ENCODE measurements at regions not wholly inside any gene's neighbourhood (a gene's known extent, or its start where the extent isn't known, plus 50 kb on each side); places are given as distances from the start of the nearest gene placed in this dataset.
"Not testable (repeated sequence)": the region's sequence is repeated elsewhere in the genome, so short reads cannot be mapped to it uniquely, and the experiment has no call there.

DNA sequence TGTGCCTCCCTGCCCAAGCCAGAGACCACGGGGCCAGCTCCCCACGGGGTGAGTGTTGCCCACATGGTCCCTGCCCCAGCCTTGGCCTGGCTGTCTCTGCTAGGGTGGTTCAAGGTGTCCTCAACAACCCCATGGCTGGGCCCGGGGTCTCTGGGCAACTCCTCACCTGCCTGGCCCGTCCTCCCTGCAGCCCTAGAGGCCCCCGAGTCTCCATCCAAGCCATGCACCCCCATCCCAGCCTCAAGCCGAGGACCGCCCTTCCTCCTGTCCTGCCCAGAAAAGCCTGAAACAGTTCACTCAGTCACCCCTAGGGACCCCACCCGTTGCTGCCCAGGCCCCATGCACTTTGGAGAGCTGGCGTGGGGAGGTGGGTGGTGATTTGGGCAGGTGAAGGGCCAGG is 120.9 kb downstream of the FAM53A start:
- DNase-seq, result no peak
- in situ Hi-C loops (cut with MboI; ENCODE audit: low pct_unique_long_range_greater_than_20kb, low sequenced_read_pairs), result no loop called here

DNA sequence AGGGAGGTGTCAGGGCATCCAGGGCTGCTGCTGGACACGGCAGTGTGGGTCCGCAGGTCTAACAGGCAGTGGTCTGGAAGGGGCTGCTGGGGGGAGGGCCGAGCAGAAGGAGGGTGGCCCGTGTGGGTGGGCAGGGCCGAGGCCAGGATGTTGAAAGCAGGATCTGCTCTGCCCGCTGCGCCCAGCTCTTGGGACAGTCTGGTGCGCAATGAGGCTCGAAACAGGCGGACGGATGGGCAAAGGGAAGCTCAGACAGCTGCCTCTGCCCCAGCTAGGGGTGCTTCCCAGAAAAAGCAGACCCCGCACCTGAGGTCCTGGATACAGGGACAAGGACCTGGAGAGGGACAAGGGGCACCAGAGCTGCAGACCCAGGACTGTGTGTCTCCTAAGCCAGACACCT is 121.3 kb downstream of the FAM53A start:
- DNase-seq, result no peak
- in situ Hi-C loops (cut with MboI; ENCODE audit: low pct_unique_long_range_greater_than_20kb, low sequenced_read_pairs), result no loop called here

DNA sequence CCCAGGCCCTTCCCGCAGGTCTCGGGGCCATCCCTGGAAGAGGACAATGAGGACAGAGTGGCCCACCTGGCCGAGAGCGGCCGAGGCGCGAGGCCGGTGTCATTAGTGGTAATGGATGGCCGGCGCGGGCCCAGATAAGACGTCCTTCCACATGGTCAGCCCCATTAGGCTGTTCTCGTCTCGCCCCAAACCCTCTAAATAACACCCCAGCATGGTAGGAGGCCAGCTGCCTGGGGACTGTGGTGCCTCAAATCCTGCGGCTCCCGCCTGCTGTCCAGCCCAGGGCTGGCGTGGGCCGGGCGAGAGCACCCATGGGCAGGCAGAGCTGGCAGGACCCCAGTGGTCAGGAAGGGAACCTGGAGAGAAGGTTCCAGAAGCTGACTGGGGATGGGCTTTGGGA is 121.7 kb downstream of the FAM53A start:
- in situ Hi-C loops (cut with MboI; ENCODE audit: low pct_unique_long_range_greater_than_20kb, low sequenced_read_pairs), result no loop called here
- no peak for DNase-seq

DNA sequence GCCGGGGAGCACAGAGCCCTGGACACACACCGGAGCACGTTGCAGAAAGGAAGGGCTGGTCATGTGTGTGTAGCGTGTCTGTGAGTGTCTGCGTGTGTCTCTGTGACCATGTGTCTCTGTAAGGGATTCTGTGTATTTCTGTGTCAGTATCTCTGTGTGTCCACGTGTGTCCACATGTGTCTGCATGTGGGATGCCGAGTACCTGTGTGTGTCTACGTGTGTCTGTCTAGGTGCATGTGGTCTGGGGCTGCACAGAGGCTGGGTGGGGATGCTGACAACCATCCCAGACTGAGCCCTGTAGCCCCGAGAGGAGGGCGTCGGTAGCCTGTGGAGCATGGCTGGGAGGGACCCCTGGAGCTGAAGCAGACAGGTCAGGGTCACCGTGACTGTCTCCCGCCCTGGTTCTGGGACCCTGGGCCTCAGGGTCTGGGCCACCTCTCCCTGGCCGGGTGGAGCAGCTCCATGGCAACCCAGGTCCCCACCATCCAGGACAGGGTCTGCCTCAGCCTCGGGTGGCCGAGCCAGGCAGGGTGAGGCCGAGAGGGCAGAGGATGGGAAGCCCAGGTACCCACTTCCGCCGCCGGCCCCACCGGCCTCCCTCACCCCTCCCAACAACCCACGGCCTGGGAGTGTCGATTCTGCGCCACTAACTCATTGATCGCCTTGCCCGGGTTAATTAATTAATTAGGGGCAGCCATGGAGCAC is 122.7 kb downstream of the FAM53A start:
- no peak for DNase-seq
- in situ Hi-C loops (cut with MboI; ENCODE audit: low pct_unique_long_range_greater_than_20kb, low sequenced_read_pairs), result no loop called here

DNA sequence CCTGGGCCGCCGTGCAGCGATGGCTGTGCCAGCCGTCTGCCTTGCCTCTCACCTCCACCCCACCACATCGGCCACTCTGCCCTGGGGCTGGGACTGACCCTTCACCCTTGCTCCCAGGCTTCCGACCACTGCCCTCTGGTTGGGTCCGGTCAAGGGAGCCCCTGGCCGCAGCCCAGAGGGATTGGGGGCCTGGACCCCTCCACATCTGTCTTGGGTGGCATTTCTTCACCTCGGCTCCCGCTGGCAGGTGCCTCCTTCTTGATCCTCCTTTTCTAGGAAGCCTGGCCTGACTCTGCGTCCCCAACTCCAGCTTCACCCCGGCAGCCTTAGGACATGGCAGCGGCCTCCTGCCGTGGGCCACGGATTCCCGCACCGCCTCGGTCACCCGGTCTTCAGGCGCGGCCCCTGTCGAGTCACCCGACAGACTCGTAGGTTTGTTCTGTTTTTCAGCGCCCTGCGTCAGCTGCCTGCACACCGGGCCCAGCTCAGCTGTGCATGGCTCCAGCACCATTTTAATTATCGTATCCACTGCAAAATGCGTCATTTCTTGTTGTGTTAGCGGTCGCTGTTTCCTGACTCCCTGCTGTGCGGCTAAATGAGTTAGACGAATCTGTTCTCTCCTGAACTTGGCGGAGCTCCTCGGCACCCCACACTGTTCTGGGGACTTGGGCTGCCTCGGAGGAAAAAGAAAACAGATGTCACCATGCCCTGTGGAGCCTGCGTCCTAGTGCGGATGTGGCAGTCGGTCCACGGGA is 124.0 kb downstream of the FAM53A start:
- DNase-seq, result peak; percentile 15
- in situ Hi-C loops (cut with MboI; ENCODE audit: low pct_unique_long_range_greater_than_20kb, low sequenced_read_pairs), result no loop called here

DNA sequence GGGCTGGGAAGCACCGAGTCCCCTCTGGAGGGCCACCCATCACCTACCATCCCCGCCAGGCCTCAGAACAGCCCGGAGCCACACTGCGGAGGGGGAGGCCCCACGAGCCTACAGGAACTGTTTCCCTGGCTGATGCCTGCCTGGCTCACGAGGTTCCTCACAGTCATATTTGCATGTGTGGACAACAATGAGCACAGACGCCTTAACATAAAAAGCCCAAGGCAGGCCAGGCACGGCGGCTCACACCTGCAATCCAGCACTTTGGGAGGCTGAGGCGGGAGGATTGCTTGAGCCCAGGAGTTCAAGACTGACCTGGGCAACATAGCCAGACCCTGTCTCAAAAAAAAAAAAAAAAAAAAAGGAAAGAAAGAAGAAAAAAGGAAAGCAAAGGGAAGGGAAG is 125.9 kb downstream of the FAM53A start:
- DNase-seq, result no peak
- in situ Hi-C loops (cut with MboI; ENCODE audit: low pct_unique_long_range_greater_than_20kb, low sequenced_read_pairs), result no loop called here

DNA sequence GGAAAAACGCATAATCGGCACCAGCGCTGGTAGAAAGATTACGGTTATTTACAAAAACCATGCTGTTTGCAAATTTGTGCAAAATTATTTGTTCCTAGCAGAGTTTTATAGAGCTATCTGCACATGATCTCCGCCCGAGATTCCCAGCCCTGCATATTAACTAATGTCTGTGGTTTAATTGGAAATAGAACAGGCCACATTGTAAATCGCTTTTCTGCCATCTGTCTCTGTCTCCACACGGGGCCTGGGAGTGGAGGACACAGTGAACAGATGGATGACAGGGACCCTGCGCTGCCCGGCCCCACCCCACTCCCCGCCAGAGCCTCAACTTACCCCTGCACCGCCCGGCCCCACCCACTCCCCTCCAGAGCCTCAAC is 126.9 kb downstream of the FAM53A start:
- no peak for DNase-seq
- in situ Hi-C loops (cut with MboI; ENCODE audit: low pct_unique_long_range_greater_than_20kb, low sequenced_read_pairs), result no loop called here

DNA sequence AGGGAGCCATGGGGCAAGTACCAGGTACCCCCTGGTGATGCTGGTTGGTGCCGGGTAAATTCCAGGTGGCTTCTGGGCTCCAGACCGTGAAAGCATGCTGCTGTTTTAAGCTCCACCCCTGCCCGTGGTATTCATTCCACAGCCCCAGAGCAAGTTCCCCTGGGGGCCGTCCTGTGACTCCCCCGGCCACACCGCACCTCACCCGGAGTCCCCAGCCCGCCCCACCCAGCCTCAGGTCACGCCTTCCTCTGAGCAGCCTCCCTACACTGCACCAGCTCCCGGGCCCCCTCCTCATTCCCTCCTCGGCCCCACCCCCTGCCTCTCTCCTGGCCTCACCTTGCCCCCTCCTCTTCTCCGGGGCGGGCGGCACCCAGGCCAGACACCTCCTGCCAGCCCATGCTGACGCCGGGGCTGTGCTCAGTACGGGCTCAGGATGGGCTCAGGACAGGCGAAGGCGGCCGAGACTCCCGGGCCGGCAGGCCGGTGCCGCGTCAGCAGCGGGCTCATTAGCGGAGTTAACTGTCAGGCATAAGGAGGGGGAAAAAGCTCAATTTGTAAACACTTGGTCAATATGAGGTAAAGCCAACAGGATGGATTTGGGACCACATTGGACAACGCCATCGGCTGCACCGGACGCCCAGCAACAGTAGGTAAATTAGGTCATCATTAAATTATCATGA is 127.4 kb downstream of the FAM53A start:
- DNase-seq, result no peak
- in situ Hi-C loops (cut with MboI; ENCODE audit: low pct_unique_long_range_greater_than_20kb, low sequenced_read_pairs), result no loop called here

DNA sequence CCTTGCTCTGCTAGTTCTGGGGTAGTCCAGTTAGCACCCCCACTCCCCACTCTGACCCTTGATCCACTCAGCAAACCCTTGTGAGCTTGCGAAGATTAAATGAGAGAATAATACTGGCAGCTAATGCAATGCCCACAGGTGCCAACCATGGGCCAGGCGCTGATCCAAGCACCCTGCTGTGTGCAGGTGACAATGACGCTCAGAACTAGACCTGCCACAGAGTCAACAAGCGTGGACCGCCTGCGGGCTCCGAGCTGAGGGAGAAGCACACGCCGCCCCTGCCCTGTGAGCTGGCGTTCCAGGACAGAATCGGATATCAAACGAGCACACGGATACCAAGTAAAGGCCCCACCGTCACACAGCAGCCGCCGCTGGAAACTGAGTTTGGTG is 129.2 kb downstream of the FAM53A start:
- DNase-seq, result no peak
- in situ Hi-C loops (cut with MboI; ENCODE audit: low pct_unique_long_range_greater_than_20kb, low sequenced_read_pairs), result no loop called here

DNA sequence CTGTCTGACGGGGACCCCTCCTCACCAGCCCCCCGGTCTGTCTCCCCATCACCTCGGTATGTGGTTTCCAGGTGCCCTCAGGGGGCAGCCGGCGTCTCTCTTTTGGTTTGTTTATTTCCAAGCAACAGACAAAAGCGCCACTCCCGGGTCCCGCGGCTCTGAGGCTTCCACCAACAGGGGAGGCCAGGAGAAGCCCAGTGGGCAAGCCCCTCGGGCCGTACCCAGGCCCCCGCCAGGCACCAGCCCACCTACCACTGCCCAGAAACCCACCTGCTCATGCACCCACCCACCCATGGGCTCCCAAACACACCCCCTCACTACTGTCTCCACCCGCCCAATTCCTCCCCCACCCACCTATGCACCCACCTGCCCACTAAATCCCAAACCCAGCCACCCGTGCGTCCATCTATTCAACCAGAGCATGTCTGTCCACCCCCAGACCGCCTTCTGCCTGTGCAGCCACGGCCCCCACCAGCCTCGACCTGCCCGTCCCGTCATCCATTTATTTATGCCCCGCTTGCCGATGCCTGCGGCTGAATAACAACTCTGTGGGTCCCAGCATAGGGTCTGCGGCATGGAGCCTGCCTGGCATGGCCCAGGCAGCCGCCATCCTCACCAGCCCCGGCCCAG is 129.8 kb downstream of the FAM53A start:
- DNase-seq, result no peak
- in situ Hi-C loops (cut with MboI; ENCODE audit: low pct_unique_long_range_greater_than_20kb, low sequenced_read_pairs), result no loop called here

DNA sequence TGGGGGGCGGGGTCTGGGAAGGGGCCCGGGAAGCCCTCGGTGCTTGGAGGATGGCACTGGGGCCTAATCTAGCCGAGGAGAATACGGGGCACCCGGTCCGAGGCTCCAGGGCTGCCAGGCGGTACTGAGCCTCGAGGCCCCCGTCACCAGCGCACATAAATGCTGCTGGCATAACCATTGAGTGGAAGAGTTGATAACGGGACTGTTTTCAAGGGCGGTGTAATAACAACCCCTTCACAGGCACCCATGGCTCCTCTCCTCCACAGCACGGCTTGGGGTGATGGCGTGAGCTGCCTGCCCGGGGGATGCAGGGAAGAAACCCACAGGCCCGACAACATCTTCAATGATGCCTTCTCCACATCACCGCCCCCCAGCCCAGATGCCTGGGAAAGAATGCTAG is 130.7 kb downstream of the FAM53A start:
- in situ Hi-C loops (cut with MboI; ENCODE audit: low pct_unique_long_range_greater_than_20kb, low sequenced_read_pairs), result no loop called here
- DNase-seq, result no peak

DNA sequence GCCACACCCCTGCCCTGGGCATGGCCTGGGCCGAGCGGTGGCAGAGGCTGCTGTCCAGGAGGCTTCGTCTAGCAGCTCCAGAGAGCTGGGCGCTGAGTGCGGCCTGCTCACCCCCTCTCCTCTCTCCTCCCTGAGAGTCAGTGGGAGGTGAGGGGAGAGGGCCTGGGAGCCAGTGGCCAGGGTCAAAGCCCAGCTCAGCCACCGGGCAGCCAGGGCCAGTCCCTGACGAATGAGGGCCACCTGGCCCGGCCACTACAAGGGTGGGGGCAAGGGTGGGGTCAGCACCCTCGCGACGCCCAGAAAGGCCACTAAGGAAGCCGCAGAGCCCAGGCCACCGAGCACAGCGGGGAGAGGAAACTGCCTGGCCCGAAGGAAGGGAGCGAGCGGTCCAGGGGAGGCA is 131.7 kb downstream of the FAM53A start:
- DNase-seq, result no peak
- in situ Hi-C loops (cut with MboI; ENCODE audit: low pct_unique_long_range_greater_than_20kb, low sequenced_read_pairs), result no loop called here

DNA sequence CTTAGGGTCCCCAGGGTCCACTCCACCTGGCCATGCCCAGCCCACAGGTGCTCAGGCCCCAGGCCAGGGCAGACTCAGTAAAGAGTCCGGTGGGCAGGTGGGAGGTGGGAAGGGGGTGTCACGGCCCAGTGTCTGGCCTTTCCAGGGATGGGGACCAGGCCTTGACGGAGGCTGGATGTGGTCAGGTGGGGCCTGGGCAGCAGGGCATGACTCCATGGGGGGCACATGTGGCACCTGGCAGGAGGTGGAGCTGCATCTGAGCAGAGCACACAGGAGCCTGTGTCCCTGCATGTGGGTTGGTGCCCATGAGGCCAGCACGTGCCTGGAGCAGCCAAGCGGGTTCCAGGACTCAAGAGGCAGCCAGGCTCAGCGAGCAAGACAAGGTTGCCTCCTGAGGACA is 132.9 kb downstream of the FAM53A start:
- in situ Hi-C loops (cut with MboI; ENCODE audit: low pct_unique_long_range_greater_than_20kb, low sequenced_read_pairs), result no loop called here
- DNase-seq, result no peak

DNA sequence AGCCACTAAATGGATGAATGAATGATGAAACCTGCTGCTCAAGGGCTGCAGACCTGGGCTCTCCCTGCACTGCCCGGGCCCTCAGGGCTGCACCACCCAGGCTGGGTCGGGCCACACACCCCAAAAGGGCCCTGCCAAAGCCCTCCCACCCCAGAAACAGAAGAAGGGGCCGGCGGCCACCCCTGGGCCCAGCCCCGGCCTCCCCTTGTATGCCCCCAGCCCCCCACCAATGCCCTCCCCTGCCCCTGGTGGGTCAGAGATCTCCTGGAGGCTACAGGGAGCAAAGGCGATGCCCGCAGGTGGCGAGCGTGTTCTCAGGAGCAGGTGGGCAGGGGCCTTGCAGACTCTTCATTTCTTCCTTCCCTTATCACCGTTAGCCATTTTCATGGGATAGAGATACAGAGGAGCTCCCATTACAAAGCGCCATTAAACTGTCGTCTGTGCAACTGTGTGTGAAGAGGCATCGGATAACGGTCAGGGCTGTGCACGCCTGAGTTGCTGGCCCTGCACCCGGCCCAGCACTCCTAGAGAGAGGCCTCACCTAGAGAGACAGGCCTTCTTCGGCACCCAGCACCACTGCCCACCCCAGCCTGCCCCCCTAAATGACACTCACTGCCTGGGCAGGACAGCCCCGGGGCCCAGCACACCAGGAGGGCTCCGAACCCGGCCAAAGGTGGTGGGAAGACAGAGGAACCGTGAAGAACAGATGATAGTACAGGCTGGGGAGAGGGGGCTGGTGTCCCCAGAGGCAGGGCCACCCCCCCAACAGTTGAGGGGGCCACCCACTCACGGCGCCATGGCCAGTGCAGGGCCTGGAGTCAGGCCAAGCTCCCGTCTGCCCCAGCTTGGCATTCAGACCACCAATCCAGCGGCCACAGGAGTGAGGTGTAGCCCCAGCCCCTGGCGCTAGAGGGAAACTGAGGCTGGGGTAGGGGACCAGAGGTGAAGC is 133.7 kb downstream of the FAM53A start:
- DNase-seq, result no peak
- in situ Hi-C loops (cut with MboI; ENCODE audit: low pct_unique_long_range_greater_than_20kb, low sequenced_read_pairs), result no loop called here

DNA sequence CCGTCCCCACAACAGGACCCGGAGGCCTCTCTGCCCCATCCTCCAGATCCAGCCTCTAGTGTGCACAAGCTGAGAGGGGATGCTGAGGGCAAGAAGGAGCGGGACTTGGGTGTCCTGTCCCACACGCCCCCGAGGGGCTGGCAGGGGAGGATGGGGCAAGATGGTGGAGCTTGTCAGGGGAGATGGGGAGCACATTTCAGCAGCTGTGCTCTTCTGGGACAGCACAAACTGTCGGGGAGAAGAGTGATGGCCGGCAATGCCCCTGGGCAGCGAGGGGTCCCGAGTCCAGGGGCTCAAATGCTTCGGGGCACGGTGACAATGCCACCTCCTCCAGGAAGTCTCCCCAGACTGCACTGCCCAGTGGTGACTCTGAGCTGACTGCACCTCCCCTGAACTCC is 134.5 kb downstream of the FAM53A start:
- in situ Hi-C loops (cut with MboI; ENCODE audit: low pct_unique_long_range_greater_than_20kb, low sequenced_read_pairs), result no loop called here
- no peak for DNase-seq

DNA sequence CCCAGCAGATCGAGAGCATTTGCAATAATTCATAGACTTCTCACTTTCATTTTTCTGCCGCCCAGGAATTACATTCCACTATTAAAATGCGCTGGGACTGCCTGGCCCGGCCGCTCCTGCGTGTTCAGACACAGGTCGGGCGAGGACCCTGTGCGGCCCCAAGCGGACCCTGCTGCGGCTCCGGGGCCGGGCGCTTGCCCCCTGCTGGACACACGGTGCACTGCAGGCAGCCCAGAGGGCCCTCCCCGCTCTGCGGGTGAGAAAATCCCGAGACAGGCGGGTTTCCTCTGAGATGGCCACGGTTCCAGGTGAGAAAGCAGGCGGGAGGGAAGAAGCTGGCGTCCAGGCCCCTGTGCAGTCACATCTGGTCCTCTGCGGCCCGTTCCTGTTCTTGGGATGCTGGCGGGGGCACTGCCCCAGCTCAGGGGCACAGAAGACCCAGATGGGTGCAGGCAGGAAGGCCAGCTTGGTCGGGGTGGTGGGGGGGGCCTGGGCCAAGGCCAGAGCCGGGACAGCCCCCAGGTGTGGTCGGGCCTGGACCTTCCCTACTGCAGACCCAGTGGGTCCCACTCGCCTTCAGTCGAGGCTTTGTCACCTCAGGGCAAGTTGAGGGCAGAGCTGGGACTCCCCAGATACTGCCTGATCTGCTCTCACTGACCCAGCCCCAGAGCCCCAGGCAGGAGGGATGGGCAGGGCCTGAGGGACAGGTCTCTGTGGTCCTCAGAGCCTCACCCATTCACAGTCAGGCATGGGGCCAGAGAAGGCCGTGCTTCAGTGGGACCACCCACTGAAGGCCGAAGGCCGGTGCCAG is 135.1 kb downstream of the FAM53A start:
- DNase-seq, result peak; percentile 66
- in situ Hi-C loops (cut with MboI; ENCODE audit: low pct_unique_long_range_greater_than_20kb, low sequenced_read_pairs), result not testable (repeated sequence)

DNA sequence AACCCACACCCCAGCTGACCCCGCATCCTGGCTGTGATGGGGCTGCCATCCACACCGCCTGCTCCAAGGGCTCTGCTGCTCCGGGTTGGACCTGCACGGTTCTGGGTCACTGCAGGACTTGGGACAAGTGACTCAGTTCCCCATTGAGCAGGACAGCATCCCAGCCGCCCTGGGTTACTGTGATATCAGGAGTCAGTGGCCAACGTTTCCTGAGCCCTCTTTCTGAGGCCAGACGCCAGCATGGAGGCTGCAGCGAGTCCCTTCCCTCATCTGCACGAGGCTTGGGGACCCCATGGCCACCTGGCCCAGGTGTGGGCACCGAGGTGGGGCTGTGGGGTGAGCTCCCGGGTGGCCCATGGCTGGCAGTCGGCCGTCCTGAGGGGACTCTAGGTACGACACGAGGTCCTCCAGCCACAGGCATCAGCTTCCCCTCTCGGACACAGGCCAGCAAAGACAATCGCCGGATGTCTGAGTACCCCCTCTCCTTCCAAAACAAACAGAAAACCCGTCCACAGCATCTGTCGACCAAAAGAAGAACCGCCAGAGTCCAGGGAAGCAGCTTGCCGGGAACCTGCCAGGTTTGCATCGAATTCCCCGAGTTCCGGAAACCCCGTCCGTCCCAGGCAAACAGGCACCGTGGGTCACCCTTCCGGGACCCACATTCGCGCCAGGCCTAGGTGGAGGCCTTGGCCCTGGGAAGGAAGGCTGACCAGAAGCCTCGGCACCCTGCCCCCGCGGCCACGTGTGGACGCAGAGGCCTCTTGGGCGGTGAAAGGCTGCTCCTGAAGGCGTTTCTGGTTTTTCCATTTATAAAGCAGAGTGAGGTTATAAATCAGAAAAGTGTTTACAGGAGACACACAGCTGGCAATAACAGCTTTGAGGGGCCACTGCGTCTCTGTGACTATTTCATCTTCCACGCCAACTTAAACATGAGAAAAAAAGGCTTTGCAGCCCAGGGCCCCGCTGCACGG is 136.0 kb downstream of the FAM53A start:
- no peak for DNase-seq
- in situ Hi-C loops (cut with MboI; ENCODE audit: low pct_unique_long_range_greater_than_20kb, low sequenced_read_pairs), result no loop called here

Data from KBM-7 (cell line).